ENCODE measurements at regions not wholly inside any gene's neighbourhood (a gene's known extent, or its start where the extent isn't known, plus 50 kb on each side); places are given as distances from the start of the nearest gene placed in this dataset.

DNA sequence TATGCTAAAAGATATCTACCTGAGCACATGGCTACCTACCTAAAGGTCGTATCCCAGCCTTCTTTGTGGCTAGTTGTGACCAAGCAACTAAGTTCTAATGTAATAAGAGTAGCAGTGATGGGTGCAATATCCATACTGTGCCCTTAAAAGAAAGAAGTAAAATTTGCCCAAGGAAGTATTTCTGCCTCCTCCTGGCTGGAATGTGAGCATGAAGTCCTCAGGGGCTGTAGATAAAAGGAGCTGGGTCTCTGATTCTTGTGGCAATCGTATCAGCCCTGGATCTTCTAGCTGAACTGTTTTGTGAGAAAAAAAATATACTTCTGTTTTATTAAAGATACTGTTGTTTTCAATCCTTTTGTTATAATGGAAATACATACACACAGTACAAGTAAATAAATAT is 217.4 kb downstream of the GPAT3 start:
- TF ChIP-seq BHLHE40 (IDR thresholded peaks at IDR 0.05; ENCODE audit: borderline replicate concordance), result no peak
- TF ChIP-seq TARDBP (IDR thresholded peaks at IDR 0.05), result no peak
- no peak for TF ChIP-seq ELF4 (IDR thresholded peaks at IDR 0.05)
- no peak for TF ChIP-seq FOXM1 (IDR thresholded peaks at IDR 0.05; ENCODE audit: borderline replicate concordance)
- no peak for TF ChIP-seq ARNT (IDR thresholded peaks at IDR 0.05)
- TF ChIP-seq SP1 (IDR thresholded peaks at IDR 0.05), result no peak
